Femur (tissue), 1 donor: ENCODE measurements at regions not wholly inside any gene's neighbourhood (a gene's known extent, or its start where the extent isn't known, plus 50 kb on each side); places are given as distances from the start of the nearest gene placed in this dataset.

Experiments
- DNase-seq: peaks from one replicate; pipeline ENCODE4 v3.0.0-alpha.2; 2017

DNA sequence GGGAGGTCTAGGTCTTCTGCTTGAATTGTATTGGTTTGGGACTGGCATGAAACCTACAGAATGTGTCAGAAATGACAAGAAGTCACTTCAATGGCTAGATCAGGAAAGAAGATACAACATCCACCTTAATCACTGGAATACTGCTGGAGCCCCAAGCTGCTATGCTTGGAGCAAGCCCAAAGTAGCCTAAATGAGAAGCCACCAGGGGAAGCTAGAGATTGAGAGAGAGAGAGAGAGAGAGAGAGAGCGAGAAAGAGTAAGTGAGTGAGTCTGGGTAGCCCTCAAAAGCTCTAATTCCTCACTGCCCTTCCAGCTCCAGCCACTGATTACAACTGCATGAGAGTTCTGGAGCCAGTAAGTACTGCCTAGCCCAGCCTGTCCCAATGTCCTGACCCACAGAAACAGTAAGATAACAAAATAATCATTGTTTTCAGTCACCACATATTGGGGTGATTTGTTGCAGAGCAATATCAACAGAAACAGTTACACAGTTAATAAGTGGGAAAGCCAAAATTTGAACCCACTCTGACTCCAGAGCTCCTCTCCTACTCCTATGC is 529.2 kb upstream of the GOLIM4 start:
- DNase-seq: no peak

- no peak for DNase-seq
These were observed 528.5 kb upstream of the GOLIM4 start for GRCh38 chr3:168624195-168624594.

- no peak for DNase-seq
These were observed 527.1 kb upstream of the GOLIM4 start for GRCh38 chr3:168622795-168623194.

DNA sequence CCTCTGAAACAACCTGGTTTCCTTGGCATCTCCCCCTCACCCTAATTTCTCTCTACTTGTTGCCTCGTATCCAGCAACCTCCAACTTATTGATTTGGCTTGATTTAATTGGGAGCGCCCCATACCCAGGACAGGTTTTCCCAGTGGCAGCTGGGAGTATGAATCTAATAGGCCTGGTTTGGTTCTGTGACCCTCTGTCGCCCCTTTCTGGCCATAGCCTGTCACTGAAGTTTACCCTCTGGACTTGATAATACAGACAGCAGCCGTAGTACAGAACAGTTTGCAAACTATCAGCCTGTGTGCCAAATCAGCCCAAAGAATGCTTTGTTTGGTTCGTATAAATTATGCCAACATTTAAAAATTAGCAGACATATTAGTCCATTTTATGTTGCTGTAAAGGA is 525.1 kb upstream of the GOLIM4 start:
- DNase-seq: peak; percentile 24

DNA sequence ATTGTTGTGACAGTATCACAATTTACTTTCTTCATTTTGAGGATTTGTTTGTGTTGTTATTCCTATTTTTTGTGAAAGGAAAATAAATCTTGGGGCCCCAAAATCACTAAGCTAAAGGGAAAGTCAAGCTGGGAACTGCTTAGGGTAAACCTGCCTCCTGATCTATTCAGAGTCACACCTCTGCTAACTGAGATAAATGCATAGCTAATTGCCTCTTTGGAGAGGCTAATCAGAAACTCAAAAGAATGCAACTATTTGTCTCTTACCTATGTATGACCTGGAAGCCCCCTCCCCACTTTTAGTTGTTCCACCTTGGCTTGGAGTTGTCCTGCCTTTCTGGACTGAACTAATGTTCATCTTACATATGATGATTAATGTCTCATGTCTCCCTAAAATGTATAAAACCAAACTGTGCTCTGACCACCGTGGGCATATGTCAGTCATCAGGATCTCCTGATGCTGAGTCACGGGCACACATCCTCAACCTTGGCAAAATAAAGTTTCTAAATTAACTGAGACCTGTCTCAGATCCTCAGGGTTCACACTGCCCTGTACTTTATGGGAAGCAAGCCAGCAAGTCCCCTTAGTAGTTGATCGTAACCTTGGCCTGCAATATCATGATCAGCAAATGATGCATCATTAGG is 523.2 kb upstream of the GOLIM4 start:
- no peak for DNase-seq

DNA sequence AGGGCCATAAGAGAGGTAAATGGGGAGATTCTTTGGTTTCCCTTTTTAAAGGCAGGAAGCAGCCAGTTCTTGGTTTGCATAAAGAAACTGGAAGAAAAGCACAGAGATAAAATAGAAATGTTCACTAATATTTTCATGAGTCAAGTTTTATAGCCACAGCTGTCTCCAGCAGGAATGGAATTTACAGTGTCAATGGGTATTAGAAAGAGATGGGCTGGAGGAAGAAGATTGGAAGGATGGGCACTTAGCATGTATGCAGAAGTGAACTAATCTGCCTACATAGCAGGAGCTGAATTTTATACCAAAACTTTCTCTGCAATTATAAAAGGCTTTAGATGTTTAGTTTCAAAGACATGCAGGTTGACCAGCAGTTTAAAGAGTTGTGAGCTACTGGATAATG is 521.9 kb upstream of the GOLIM4 start:
- DNase-seq: no peak

- no peak for DNase-seq
These were observed 521.2 kb upstream of the GOLIM4 start for GRCh38 chr3:168616915-168617314.

- DNase-seq: no peak
These were observed 519.8 kb upstream of the GOLIM4 start for GRCh38 chr3:168615493-168616020.

DNA sequence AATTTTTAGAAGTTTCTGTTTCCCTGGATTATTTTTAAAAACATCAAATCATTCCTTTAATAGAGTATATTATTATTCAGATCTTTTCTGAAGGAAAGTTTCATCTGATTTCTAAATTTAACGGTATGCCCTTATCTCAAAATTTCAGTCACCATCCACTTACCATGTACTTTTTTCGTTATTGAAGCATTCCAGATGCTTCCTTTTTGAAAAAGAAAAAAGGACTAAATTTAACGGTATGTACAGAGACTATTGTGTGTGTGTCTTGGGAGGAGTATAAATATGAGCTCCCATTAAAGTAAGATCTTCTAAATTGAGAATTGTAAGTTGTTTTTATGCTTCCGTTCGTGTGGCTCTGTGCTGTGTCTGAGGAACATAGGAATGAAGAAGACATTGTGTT is 517.4 kb upstream of the GOLIM4 start:
- no peak for DNase-seq

DNA sequence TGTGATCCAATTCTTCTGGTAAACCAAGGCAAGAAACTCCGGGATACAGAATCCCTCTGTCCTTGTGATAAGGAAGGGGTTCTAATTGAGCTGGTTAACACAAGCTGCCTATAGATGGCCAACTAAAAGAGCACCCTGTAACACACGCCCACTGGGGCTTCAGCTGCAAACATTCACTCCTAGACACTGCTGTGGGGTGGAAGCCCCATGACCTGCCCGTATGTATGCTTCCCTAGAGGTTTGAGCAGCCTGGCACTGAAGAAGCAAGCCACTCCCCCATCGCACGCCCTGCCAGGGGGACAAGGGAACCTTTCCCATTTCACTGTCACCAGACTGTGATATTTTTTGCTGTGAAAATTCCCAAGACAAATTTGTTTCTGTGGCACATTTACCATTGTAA is 516.9 kb upstream of the GOLIM4 start:
- DNase-seq: no peak

GRCh38 chr3:168611826-168612225 is 516.1 kb upstream of the GOLIM4 start:
- no peak for DNase-seq

- no peak for DNase-seq
These were observed 513.2 kb upstream of the GOLIM4 start for GRCh38 chr3:168608926-168609325.

DNA sequence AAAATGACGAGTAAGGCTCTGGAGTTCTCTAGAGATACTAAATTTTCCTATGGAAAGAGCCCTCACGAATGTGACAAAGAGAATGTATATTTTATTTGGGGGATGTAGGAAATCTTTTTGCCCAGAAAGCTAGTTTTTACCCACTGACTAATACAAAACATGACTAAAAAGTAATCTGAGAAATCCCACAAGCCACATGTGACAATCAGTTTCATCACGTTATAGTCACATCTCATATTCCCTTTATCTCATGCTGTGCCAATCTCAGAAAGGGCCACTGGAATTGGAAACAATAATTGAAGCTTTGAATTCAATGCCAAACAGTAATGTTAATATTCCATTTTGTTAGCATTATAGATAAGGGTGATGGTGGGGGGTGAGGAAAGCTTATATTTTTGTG is 509.0 kb upstream of the GOLIM4 start:
- DNase-seq: no peak

DNA sequence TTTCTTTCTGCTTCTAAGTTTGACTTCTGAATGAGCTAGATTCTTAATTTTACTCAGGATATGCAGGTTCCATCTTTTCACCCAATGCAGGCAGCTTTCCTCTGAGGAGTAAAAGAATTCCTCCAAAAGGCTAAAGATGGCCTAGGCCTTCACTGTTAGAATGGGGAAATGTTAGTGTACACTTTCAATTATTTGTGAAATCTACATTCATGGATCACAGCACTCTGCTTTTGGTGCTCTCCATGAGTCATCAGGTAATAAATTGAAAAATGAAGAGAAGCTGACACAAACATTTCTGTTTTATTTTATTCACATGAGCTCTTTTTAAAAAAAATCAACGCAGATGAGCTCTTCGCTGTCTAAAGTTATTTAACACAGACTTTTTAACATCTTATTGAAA is 502.5 kb upstream of the GOLIM4 start:
- DNase-seq: no peak

DNA sequence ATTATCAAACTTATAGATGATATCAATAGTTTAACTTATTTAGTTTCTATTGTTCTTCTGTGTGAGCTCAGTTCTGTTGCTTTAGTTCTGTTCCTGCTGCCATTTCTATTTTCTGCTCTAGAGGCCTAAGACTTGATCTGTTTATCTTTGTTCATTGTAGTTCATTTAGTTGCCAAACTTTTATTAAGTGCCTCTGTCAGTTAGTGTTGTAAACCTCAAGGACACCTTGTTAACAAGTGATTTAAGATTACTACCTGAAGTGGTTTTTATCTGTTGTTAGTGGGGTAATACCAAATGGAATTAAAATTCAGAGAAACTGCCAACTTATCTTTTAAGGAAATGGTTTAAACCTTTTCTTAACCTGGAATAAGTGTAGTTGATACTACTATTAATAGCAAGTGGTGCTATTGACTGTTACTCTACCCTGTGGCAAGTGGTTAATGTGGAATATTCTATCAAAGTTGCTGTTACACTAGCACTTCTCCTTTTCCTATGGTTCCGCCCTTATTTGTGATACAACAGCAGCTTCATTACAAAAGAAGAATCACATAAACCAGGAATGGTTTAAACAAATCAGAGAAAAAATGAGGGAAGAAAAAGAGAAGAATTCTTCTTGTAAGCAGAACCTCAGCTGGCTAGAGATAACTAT is 500.6 kb upstream of the GOLIM4 start:
- DNase-seq: no peak

DNA sequence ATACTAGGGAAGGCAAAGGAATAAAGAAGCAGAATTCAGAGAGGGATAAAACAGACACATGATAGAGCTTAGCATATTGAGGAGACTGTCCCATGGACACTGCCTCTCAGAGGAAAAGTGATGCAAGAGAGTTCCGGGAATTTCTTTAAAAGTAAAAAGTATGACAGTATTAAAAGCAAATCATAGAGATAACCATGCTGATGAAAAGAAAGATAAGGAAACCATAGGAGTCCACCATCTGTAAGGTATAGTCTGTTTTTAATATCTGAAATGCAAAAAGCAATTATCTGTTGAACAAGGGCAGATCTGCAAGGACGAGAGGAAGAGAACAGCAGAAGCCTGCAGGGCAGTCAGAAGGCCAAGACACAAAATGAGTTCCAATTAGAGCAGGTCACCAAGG is 495.9 kb upstream of the GOLIM4 start:
- no peak for DNase-seq

- no peak for DNase-seq
These were observed 493.7 kb upstream of the GOLIM4 start for GRCh38 chr3:168589376-168589775.

DNA sequence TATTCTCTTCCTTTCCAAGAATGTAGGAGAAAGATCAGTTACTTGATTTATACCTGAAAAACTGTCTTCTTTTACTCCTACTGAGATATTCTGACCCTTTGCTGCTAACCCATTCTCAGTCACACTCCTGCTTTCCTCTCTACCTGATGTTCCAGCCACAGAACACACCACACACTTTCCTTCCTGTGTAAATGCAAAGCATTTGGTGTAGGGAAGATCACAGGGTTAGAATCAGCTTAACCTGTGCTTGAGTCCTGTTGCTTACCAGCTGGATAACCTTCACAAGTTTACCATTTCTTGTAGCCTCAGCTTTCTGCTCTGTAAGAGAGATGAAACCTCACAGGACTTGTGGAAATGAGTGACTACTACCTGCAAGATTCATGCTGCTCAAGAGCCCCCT is 489.8 kb upstream of the GOLIM4 start:
- no peak for DNase-seq

- no peak for DNase-seq
These were observed 488.3 kb upstream of the GOLIM4 start for GRCh38 chr3:168583977-168584376.

DNA sequence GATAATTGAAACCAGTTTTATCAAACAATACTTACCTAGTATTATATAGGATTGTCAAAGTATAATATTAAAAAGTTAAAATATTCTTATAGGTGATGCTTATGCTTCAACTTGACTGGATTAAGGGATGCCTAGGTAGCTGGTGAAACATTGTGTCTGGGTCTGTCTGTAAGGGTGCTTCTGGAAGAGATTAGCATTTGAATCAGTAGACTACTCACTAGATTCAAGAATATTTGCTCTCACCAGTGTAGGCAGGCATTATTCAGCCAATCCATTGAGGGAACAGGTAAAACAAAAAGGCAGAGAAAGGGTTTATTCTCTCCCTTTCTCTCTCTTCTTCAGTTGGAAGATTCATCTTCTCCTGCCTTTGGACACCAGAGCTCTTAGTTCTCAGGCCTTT is 486.8 kb upstream of the GOLIM4 start:
- DNase-seq: no peak

DNA sequence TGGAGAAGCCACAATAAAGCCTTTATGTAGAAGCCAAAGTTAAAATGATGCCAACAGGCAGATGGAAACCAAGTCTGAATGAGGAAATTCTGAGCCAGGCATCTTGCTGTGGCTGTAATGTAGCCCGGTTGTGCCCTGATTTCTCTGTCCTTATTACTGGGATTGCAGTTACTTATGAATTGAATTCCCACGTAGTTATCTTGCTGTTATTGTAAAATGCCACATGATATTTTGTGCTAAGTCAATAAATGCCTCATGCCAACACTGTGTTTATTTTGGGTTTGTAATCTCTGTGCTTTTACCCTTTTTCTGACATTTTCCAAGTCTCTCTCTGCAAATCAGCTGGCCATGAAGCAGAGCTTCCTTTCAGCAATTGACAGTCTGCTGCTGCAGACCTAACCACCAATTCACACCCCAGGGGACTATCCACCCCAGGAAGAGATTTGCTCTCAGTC is 486.1 kb upstream of the GOLIM4 start:
- peak; percentile 22 for DNase-seq

GRCh38 chr3:168579010-168579409 is 483.3 kb upstream of the GOLIM4 start:
- no peak for DNase-seq

DNA sequence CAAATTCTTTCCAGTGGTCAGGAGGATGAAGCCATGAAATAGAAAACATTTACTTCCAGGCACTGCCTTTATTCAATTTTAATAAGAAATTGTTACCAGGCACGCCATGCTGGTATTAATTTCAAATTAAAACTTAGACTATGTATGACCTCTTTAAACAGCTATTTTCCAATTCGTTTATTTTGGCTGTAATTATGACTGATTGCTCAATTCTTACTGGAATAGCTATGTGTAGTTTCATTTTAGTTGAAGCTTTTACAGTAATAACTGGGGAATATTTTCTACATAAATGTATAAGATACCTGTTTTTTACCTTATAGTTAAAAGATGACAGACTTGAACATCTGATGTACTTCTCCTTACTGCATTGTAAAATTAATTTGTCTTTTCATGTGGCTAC is 480.0 kb upstream of the GOLIM4 start:
- DNase-seq: no peak

DNA sequence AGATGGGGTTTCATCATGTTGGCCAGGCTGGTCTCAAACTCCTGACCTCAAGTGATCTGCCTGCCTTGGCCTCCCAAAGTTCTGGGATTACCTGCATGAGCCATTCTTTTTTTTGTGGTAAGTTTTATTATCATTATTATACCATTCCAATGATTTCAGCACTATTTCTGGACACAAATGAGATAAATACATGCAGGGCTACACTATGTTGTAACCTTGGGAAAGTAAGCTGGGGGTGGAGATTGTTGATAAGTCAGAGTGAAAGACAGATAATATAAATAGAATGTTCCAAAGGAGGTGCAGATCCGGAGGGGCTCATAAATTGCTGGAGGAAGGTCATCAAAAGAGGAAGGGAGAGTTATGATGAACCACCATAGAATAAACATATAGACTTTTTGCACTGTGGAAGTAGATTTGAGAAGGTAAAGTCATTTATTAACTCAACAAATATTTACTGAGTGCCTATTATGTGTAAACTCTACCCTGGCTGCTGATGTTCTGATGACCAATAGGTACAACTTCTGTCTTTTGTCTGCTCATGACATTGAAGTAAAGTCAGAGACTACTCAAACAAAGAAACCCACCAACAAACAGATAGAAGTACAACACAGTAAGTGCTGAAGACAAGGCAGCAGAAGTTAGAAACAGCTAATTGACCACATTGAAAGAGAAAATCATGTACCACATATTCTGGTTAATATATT is 478.9 kb upstream of the GOLIM4 start:
- no peak for DNase-seq
